ENCODE measurements at regions not wholly inside any gene's neighbourhood (a gene's known extent, or its start where the extent isn't known, plus 50 kb on each side); places are given as distances from the start of the nearest gene placed in this dataset.

DNA sequence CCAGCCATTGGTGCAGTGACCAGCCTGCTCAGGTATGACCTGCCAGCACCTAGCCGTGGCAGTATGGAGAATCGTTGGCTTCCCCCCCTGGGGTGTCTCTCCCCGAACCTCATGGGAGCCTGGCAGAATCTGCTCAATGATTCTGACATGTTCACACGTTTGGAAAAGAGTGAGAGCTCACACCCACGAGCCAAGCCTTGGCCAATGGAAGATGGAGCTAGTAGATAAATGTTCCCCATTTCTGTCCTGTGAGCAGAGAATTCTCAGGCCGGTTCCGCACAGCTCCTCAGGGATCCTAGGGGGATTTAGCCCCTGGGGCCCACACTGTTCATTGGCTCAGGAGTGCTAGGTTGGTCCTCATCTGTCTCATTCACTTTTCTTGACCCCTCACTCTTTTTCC is 128.4 kb downstream of the RCN1 start:
- no peak overlapping the region for H2BK20ac ChIP-seq (ENCODE audit: low read depth, low read length)
- POLR2A ChIA-PET (ENCODE audit: unreplicated experiment): no interaction called here
- BruUV-seq (replicated peaks): no TSS peak

More for the DNA sequence above, 128.4 kb downstream of the RCN1 start:
- DNase-seq (no peak), ATAC-seq (ENCODE audit: low read depth) (no peak)
- no peak overlapping the region for H3K56ac ChIP-seq (ENCODE audit: extremely low read depth, insufficient read depth, low read length)
- H3K18ac ChIP-seq (ENCODE audit: low read depth, low read length): no peak overlapping the region
- no peak overlapping the region for H3K23ac ChIP-seq (ENCODE audit: low read depth, low read length)
- H3K4ac ChIP-seq (ENCODE audit: low read depth, low read length): no peak overlapping the region
- no peak overlapping the region for H3K9ac ChIP-seq (ENCODE audit: low read depth, low read length)
- H3K4me1 ChIP-seq (ENCODE audit: control insufficient read depth, insufficient read depth, low read length): no peaks in the 10 kb centered on the region
- H4K8ac ChIP-seq (ENCODE audit: low read depth in 2 of 2, low read length in 2 of 2): no peak overlapping the region
- TF ChIP-seq FOS (IDR thresholded peaks at IDR 0.05; ENCODE audit: low read depth, low read length) (no peak), RAD21 (IDR thresholded peaks at IDR 0.05; ENCODE audit: low read length) (no peak), RCOR1 (IDR thresholded peaks at IDR 0.05; ENCODE audit: insufficient replicate concordance, low read length) (no peak), CEBPB (IDR thresholded peaks at IDR 0.05; ENCODE audit: low read depth, low read length) (no peak), NFE2L2 (IDR thresholded peaks at IDR 0.05; ENCODE audit: low read depth, low read length) (no peak), BHLHE40 (IDR thresholded peaks at IDR 0.05; ENCODE audit: low read depth, low read length) (no peak), SMC3 (IDR thresholded peaks at IDR 0.05; ENCODE audit: low read depth, low read length) (no peak), MAZ (IDR thresholded peaks at IDR 0.05; ENCODE audit: borderline replicate concordance, low read depth, low read length) (no peak), CHD1 (IDR thresholded peaks at IDR 0.05; ENCODE audit: low read depth, low read length) (no peak), MXI1 (IDR thresholded peaks at IDR 0.05; ENCODE audit: borderline replicate concordance, low read depth, low read length) (no peak)
- TF ChIP-seq, protein P1, sequence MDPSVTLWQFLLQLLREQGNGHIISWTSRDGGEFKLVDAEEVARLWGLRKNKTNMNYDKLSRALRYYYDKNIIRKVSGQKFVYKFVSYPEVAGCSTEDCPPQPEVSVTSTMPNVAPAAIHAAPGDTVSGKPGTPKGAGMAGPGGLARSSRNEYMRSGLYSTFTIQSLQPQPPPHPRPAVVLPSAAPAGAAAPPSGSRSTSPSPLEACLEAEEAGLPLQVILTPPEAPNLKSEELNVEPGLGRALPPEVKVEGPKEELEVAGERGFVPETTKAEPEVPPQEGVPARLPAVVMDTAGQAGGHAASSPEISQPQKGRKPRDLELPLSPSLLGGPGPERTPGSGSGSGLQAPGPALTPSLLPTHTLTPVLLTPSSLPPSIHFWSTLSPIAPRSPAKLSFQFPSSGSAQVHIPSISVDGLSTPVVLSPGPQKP (IDR thresholded peaks at IDR 0.05; ENCODE audit: borderline replicate concordance, low read depth, low read length): no peak
- TF ChIP-seq, protein P2, sequence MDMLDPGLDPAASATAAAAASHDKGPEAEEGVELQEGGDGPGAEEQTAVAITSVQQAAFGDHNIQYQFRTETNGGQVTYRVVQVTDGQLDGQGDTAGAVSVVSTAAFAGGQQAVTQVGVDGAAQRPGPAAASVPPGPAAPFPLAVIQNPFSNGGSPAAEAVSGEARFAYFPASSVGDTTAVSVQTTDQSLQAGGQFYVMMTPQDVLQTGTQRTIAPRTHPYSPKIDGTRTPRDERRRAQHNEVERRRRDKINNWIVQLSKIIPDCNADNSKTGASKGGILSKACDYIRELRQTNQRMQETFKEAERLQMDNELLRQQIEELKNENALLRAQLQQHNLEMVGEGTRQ (IDR thresholded peaks at IDR 0.05; ENCODE audit: low read depth, low read length): no peak
- TF ChIP-seq, protein P3, sequence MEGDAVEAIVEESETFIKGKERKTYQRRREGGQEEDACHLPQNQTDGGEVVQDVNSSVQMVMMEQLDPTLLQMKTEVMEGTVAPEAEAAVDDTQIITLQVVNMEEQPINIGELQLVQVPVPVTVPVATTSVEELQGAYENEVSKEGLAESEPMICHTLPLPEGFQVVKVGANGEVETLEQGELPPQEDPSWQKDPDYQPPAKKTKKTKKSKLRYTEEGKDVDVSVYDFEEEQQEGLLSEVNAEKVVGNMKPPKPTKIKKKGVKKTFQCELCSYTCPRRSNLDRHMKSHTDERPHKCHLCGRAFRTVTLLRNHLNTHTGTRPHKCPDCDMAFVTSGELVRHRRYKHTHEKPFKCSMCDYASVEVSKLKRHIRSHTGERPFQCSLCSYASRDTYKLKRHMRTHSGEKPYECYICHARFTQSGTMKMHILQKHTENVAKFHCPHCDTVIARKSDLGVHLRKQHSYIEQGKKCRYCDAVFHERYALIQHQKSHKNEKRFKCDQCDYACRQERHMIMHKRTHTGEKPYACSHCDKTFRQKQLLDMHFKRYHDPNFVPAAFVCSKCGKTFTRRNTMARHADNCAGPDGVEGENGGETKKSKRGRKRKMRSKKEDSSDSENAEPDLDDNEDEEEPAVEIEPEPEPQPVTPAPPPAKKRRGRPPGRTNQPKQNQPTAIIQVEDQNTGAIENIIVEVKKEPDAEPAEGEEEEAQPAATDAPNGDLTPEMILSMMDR (conservative IDR thresholded peaks at IDR 0.05; ENCODE audit: low read depth, low read length): no peak
- intact Hi-C loops (cut with micrococcal nuclease): no loop called here
- no peaks in the 10 kb centered on the region for H3K36me3 ChIP-seq (ENCODE audit: control insufficient read depth, insufficient read depth, low read length)
- H3K79me1 ChIP-seq (ENCODE audit: low read depth in 1 of 2, low read length in 2 of 2): no peaks in the 10 kb centered on the region
- H4K5ac ChIP-seq (ENCODE audit: low read depth, low read length): no peak overlapping the region
- no peaks in the 10 kb centered on the region for H3K9me3 ChIP-seq (ENCODE audit: control insufficient read depth, insufficient read depth, low read length)
- no peak overlapping the region for H3K27ac ChIP-seq (ENCODE audit: insufficient read depth, low read length)
- dilution Hi-C loops (cut with HindIII; ENCODE audit: low sequenced_read_pairs, unreplicated experiment): no loop called here
- no peaks in the 10 kb centered on the region for H4K20me1 ChIP-seq (ENCODE audit: insufficient read depth, low read length)
- H3K14ac ChIP-seq (replicated peaks; ENCODE audit: low read depth, low read length): no peak overlapping the region
- H3K4me3 ChIP-seq (ENCODE audit: insufficient read depth, low read depth, low read length): no peak overlapping the region
- no peak overlapping the region for H2AK9ac ChIP-seq (replicated peaks; ENCODE audit: low read depth, low read length, poor library complexity)
- in situ Hi-C loops (cut with MboI; ENCODE audit: low sequenced_read_pairs): no loop called here
- H4K91ac ChIP-seq (ENCODE audit: insufficient read depth, low read depth, low read length): no peak overlapping the region
- H2BK5ac ChIP-seq (ENCODE audit: low read depth, low read length, poor library complexity, severe bottlenecking): no peak overlapping the region
- no peak overlapping the region for H2AK5ac ChIP-seq (ENCODE audit: low read depth, low read length)
- H3K4me2 ChIP-seq (ENCODE audit: low read depth, low read length): no peak overlapping the region
- 80% methylated on average over 1 of the region's 7 CpGs; no CpG with 5 or more reads in 1 of the 2 experiments for WGBS, 2 experiments (ENCODE audit: extremely low coverage in 2 of 2, insufficient read length in 1 of 2)
- peaks cover 3% of the 10 kb centered on the region; the same call in 1 of the 2 replicates for H3K27me3 ChIP-seq (ENCODE audit: control insufficient read depth, insufficient read depth, low read length)
- CTCF ChIA-PET: no interaction called here
- H2BK15ac ChIP-seq (ENCODE audit: low read depth, low read length): no peak overlapping the region
- no peak overlapping the region for H2BK120ac ChIP-seq (ENCODE audit: low read depth, low read length)
- no peak overlapping the region for H2AFZ ChIP-seq (replicated peaks; ENCODE audit: low read length, poor library complexity)
- no peaks in the 10 kb centered on the region for H3K9me1 ChIP-seq (ENCODE audit: insufficient read depth, low read length)

All from IMR-90 (cell line).